Mammary epithelial cell (primary cell): ENCODE measurements at regions not wholly inside any gene's neighbourhood (a gene's known extent, or its start where the extent isn't known, plus 50 kb on each side); places are given as distances from the start of the nearest gene placed in this dataset.

Source experiments
- CTCF ChIP-seq, 2 donors: IDR thresholded peaks in 1 of 2; conservative IDR thresholded peaks in 1 of 2; 2 replicates each; pipeline ENCODE4 v1.5.1; 2011 to 2012; ENCODE audit warnings: inconsistent platforms in 2 of 2, low read length in 2 of 2, mild to moderate bottlenecking in 2 of 2, control low read depth in 1 of 2, low read depth in 1 of 2; ENCODE audit not compliant: insufficient read depth in 1 of 2; ENCODE audit errors: extremely low read depth in 1 of 2
- EZH2 ChIP-seq: IDR thresholded peaks from 2 replicates; pipeline ENCODE4 v1.6.1; 2012; ENCODE audit warnings: low read length, inconsistent platforms, borderline replicate concordance

GRCh38 chr13:76267216-76267615 is 619.0 kb downstream of the KCTD12 start:
- TF ChIP-seq EZH2 (no peak), CTCF (conservative IDR thresholded peaks at IDR 0.05 in 1 of 2, IDR thresholded peaks at IDR 0.05 in 1 of 2; ENCODE audit: extremely low read depth in 1 of 2, insufficient read depth in 1 of 2, low read depth in 1 of 2, low read length in 2 of 2) (no peak)
